Liver (tissue), 7 donors: ENCODE measurements at regions not wholly inside any gene's neighbourhood (a gene's known extent, or its start where the extent isn't known, plus 50 kb on each side); places are given as distances from the start of the nearest gene placed in this dataset.

ENCODE experiments used
- DNase-seq: peaks from one replicate; pipeline ENCODE4 v3.0.0-alpha.2; 2017; ENCODE audit warnings: low spot score
- H3K27ac ChIP-seq, 2 donors: one replicate each; pipeline ENCODE4 v1.7.0; 2013; ENCODE audit warnings: inconsistent platforms in 2 of 2, low read length in 2 of 2, control low read depth in 1 of 2, low read depth in 1 of 2, mild to moderate bottlenecking in 1 of 2
- H3K27me3 ChIP-seq, 4 donors: one replicate each; pipeline versions ENCODE4 v1.6.1 to v1.7.0; 2013; ENCODE audit warnings: low read length in 3 of 4, inconsistent platforms in 1 of 4, mild to moderate bottlenecking in 1 of 4, moderate library complexity in 1 of 4; ENCODE audit not compliant: control insufficient read depth in 4 of 4, insufficient read depth in 4 of 4
- H3K36me3 ChIP-seq, 4 donors: one replicate each; pipeline versions ENCODE4 v1.6.1 to v1.7.0; 2013; ENCODE audit warnings: low read length in 3 of 4, mild to moderate bottlenecking in 3 of 4, low read depth in 1 of 4, moderate library complexity in 1 of 4; ENCODE audit not compliant: control insufficient read depth in 4 of 4, insufficient read depth in 3 of 4
- H3K4me1 ChIP-seq, 4 donors: one replicate each; pipeline versions ENCODE4 v1.6.1 to v1.7.0; 2013; ENCODE audit warnings: low read length in 3 of 4, mild to moderate bottlenecking in 3 of 4, moderate library complexity in 1 of 4; ENCODE audit not compliant: control insufficient read depth in 4 of 4, insufficient read depth in 4 of 4
- H3K4me3 ChIP-seq, 3 donors: one replicate each; pipeline versions ENCODE4 v1.6.1 to v1.7.0; 2013; ENCODE audit warnings: low read length in 3 of 3, control low read depth in 1 of 3, low read depth in 1 of 3, mild to moderate bottlenecking in 1 of 3
- H3K9ac ChIP-seq, 2 donors: one replicate each; pipeline ENCODE4 v1.7.0; 2013; ENCODE audit warnings: low read length in 2 of 2, mild to moderate bottlenecking in 2 of 2, moderate library complexity in 2 of 2, control low read depth in 1 of 2, low read depth in 1 of 2
- H3K9me3 ChIP-seq, 4 donors: one replicate each; pipeline versions ENCODE4 v1.6.1 to v1.7.0; 2013; ENCODE audit warnings: low read length in 3 of 4; ENCODE audit not compliant: control insufficient read depth in 4 of 4
- EGR1 ChIP-seq, 2 donors: IDR thresholded peaks; 2 replicates each; pipeline ENCODE4 v1.6.1; 2016 to 2018; ENCODE audit warnings: antibody characterized with exemption in 2 of 2, low read depth in 2 of 2
- FOXA1 ChIP-seq: IDR thresholded peaks from 2 replicates; pipeline ENCODE4 v1.6.1; 2016; ENCODE audit warnings: antibody characterized with exemption
- FOXA2 ChIP-seq: IDR thresholded peaks from 2 replicates; pipeline ENCODE4 v1.6.1; 2016; ENCODE audit warnings: antibody characterized with exemption
- GABPA ChIP-seq, 2 donors: IDR thresholded peaks in 1 of 2; conservative IDR thresholded peaks in 1 of 2; 2 replicates each; pipeline ENCODE4 v1.6.1; 2016; ENCODE audit warnings: antibody characterized with exemption in 2 of 2, mild to moderate bottlenecking in 1 of 2, moderate library complexity in 1 of 2
- HNF4A ChIP-seq, 2 donors: conservative IDR thresholded peaks; 2 replicates each; pipeline ENCODE4 v1.6.1; 2016; ENCODE audit warnings: antibody characterized with exemption in 2 of 2, mild to moderate bottlenecking in 2 of 2
- HNF4G ChIP-seq: IDR thresholded peaks from 2 replicates; pipeline ENCODE4 v1.6.1; 2016; ENCODE audit warnings: antibody characterized with exemption
- JUND ChIP-seq, 2 donors: IDR thresholded peaks; 2 replicates each; pipeline ENCODE4 v1.6.1; 2016; ENCODE audit warnings: antibody characterized with exemption in 2 of 2
- MAX ChIP-seq: IDR thresholded peaks from 2 replicates; pipeline ENCODE4 v1.6.1; 2016; ENCODE audit warnings: antibody characterized with exemption
- NR2F2 ChIP-seq: IDR thresholded peaks from 2 replicates; pipeline ENCODE4 v1.6.1; 2016; ENCODE audit warnings: antibody characterized with exemption
- RAD21 ChIP-seq, 2 donors: IDR thresholded peaks; 2 replicates each; pipeline ENCODE4 v1.6.1; 2016; ENCODE audit warnings: antibody characterized with exemption in 2 of 2, mild to moderate bottlenecking in 2 of 2
- RXRA ChIP-seq, 2 donors: IDR thresholded peaks; 2 replicates each; pipeline ENCODE4 v1.6.1; 2017 to 2018; ENCODE audit warnings: antibody characterized with exemption in 2 of 2, mild to moderate bottlenecking in 1 of 2
- SP1 ChIP-seq: IDR thresholded peaks from 2 replicates; pipeline ENCODE4 v1.6.1; 2018; ENCODE audit warnings: antibody characterized with exemption, mild to moderate bottlenecking
- TAF1 ChIP-seq: conservative IDR thresholded peaks from 2 replicates; pipeline ENCODE4 v1.6.1; 2016; ENCODE audit warnings: antibody characterized with exemption, mild to moderate bottlenecking
- YY1 ChIP-seq: IDR thresholded peaks from 2 replicates; pipeline ENCODE4 v1.6.1; 2016; ENCODE audit warnings: antibody characterized with exemption, mild to moderate bottlenecking
- ZBTB33 ChIP-seq: IDR thresholded peaks from 2 replicates; pipeline ENCODE4 v1.6.1; 2016; ENCODE audit warnings: antibody characterized with exemption
- TF ChIP-seq, protein P1 (sequence below): fragments of 150-350 bp; IDR thresholded peaks from 2 replicates; pipeline ENCODE4 v1.5.1; 2017; ENCODE audit warnings: improper control_type of control experiment, low read depth, low read length; ENCODE audit not compliant: missing input control
- TF ChIP-seq, protein P2 (sequence below): IDR thresholded peaks from 2 replicates; pipeline ENCODE4 v1.6.1; 2016; ENCODE audit warnings: antibody characterized with exemption
- TF ChIP-seq, protein P3 (sequence below): IDR thresholded peaks from 2 replicates; pipeline ENCODE4 v1.6.1; 2016; ENCODE audit warnings: antibody characterized with exemption, mild to moderate bottlenecking
- donor health status: healthy.
- donor health status: healthy.
- donor health status: healthy.
- donor health status: healthy.

- H3K4me3 ChIP-seq, result no peak overlapping the region
Observed at GRCh38 chr4:171667906-171668305, 145.3 kb upstream of the GALNTL6 start.

More at GRCh38 chr4:171667906-171668305, 145.3 kb upstream of the GALNTL6 start:
- H3K27me3 ChIP-seq, result no peaks in the 10 kb centered on the region
- H3K36me3 ChIP-seq, result no peaks in the 10 kb centered on the region
- DNase-seq, result no peak
- no peak overlapping the region for H3K27ac ChIP-seq
- no peaks in the 10 kb centered on the region for H3K4me1 ChIP-seq
- H3K9me3 ChIP-seq, result no peaks in the 10 kb centered on the region
- TF ChIP-seq EGR1 (IDR thresholded peaks at IDR 0.05; ENCODE audit: low read depth in 2 of 2), result no peak
- no peak for TF ChIP-seq MAX
- no peak for TF ChIP-seq NR2F2
- TF ChIP-seq TAF1, result no peak
- TF ChIP-seq HNF4A (conservative IDR thresholded peaks at IDR 0.05), result no peak
- TF ChIP-seq HNF4G, result no peak
- TF ChIP-seq RAD21 (IDR thresholded peaks at IDR 0.05), result no peak
- no peak for TF ChIP-seq GABPA (IDR thresholded peaks at IDR 0.05 in 1 of 2, conservative IDR thresholded peaks at IDR 0.05 in 1 of 2)
- TF ChIP-seq RXRA (IDR thresholded peaks at IDR 0.05), result no peak
- no peak for TF ChIP-seq FOXA1
- TF ChIP-seq, protein P1, sequence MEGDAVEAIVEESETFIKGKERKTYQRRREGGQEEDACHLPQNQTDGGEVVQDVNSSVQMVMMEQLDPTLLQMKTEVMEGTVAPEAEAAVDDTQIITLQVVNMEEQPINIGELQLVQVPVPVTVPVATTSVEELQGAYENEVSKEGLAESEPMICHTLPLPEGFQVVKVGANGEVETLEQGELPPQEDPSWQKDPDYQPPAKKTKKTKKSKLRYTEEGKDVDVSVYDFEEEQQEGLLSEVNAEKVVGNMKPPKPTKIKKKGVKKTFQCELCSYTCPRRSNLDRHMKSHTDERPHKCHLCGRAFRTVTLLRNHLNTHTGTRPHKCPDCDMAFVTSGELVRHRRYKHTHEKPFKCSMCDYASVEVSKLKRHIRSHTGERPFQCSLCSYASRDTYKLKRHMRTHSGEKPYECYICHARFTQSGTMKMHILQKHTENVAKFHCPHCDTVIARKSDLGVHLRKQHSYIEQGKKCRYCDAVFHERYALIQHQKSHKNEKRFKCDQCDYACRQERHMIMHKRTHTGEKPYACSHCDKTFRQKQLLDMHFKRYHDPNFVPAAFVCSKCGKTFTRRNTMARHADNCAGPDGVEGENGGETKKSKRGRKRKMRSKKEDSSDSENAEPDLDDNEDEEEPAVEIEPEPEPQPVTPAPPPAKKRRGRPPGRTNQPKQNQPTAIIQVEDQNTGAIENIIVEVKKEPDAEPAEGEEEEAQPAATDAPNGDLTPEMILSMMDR, result no peak
- TF ChIP-seq, protein P2, sequence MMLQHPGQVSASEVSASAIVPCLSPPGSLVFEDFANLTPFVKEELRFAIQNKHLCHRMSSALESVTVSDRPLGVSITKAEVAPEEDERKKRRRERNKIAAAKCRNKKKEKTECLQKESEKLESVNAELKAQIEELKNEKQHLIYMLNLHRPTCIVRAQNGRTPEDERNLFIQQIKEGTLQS, result no peak
- TF ChIP-seq FOXA2, result no peak
- TF ChIP-seq, protein P3, sequence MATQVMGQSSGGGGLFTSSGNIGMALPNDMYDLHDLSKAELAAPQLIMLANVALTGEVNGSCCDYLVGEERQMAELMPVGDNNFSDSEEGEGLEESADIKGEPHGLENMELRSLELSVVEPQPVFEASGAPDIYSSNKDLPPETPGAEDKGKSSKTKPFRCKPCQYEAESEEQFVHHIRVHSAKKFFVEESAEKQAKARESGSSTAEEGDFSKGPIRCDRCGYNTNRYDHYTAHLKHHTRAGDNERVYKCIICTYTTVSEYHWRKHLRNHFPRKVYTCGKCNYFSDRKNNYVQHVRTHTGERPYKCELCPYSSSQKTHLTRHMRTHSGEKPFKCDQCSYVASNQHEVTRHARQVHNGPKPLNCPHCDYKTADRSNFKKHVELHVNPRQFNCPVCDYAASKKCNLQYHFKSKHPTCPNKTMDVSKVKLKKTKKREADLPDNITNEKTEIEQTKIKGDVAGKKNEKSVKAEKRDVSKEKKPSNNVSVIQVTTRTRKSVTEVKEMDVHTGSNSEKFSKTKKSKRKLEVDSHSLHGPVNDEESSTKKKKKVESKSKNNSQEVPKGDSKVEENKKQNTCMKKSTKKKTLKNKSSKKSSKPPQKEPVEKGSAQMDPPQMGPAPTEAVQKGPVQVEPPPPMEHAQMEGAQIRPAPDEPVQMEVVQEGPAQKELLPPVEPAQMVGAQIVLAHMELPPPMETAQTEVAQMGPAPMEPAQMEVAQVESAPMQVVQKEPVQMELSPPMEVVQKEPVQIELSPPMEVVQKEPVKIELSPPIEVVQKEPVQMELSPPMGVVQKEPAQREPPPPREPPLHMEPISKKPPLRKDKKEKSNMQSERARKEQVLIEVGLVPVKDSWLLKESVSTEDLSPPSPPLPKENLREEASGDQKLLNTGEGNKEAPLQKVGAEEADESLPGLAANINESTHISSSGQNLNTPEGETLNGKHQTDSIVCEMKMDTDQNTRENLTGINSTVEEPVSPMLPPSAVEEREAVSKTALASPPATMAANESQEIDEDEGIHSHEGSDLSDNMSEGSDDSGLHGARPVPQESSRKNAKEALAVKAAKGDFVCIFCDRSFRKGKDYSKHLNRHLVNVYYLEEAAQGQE, result no peak
- no peak for TF ChIP-seq SP1
- TF ChIP-seq JUND (IDR thresholded peaks at IDR 0.05), result no peak
- no peak for TF ChIP-seq ZBTB33
- no peak for TF ChIP-seq YY1
- H3K9ac ChIP-seq, result no peak overlapping the region
